GM13976 (cell line): ENCODE measurements at regions not wholly inside any gene's neighbourhood (a gene's known extent, or its start where the extent isn't known, plus 50 kb on each side); places are given as distances from the start of the nearest gene placed in this dataset.
"Not testable (repeated sequence)": the region's sequence is repeated elsewhere in the genome, so short reads cannot be mapped to it uniquely, and the experiment has no call there.

Experiments used
- DNase-seq: peaks from one replicate; pipeline ENCODE4 v3.0.0; 2012; ENCODE audit warnings: low spot score
- CTCF ChIP-seq: IDR thresholded peaks from 2 replicates; pipeline ENCODE4 v1.5.1; 2012; ENCODE audit warnings: borderline replicate concordance, mild to moderate bottlenecking; ENCODE audit not compliant: insufficient read depth; ENCODE audit errors: extremely low read depth, missing control alignments, control extremely low read depth
- in situ Hi-C: fragments of 300-500 bp; cut with MboI; formaldehyde crosslinking; loops from one replicate; pipeline ENCODE4 v1.12.0; 2022; ENCODE audit warnings: low sequenced_read_pairs, mixed read lengths, inconsistent platforms; ENCODE audit not compliant: unreplicated experiment

- no peak for DNase-seq
- in situ Hi-C loops, result no loop called here
- TF ChIP-seq CTCF, result no peak
Observed at GRCh38 chr5:89181546-89181945, 298.6 kb upstream of the MEF2C start.

DNA sequence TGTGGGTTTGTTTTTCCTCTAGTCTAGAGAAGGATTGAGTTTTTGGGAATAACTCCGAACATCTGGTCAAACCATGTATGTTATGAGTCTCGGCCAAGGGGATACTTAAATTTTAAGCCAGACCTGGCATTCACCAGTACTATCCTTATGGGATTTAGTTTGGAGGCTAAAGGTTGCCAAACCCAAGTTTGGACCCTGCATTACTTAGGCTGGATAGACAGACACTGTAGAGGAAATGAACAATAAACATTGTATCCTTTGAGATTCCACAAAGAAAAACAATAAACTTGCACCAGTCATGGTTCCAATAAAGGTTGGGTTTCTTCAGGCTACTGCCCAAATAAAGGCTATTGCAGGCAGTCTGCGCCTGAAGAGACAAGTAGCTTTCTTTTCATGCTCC, 296.7 kb upstream of the MEF2C start:
- in situ Hi-C loops, result no loop called here
- DNase-seq, result no peak
- TF ChIP-seq CTCF, result no peak

GRCh38 chr5:89178541-89178940, 295.6 kb upstream of the MEF2C start:
- no peak for DNase-seq
- TF ChIP-seq CTCF, result no peak

GRCh38 chr5:89173528-89173927, 290.5 kb upstream of the MEF2C start:
- in situ Hi-C loops, result no loop called here
- no peak for TF ChIP-seq CTCF

More at GRCh38 chr5:89178541-89178940, 295.6 kb upstream of the MEF2C start:
- in situ Hi-C loops, result no loop called here

DNA sequence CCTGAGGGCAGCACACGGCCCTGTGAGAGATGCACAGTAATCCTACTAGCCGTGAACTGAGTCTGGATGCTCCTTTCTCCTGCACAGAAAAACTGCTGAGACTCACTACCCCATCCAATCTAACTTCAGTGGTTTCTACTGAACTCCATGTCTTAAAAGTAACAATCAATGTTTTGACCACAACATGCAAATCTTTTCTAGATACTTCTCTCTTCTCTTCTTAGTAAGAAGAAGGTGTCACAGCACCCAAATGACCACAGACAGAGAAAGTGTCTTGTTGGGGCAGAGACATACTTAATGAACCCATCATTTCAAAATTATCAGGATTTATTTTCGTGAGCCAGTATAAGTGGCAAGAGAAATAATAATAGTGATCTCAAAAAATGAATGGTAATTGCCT, 285.8 kb upstream of the MEF2C start:
- TF ChIP-seq CTCF, result no peak
- DNase-seq, result peak; percentile 20
- in situ Hi-C loops, result no loop called here

More at GRCh38 chr5:89173528-89173927, 290.5 kb upstream of the MEF2C start:
- no peak for DNase-seq

DNA sequence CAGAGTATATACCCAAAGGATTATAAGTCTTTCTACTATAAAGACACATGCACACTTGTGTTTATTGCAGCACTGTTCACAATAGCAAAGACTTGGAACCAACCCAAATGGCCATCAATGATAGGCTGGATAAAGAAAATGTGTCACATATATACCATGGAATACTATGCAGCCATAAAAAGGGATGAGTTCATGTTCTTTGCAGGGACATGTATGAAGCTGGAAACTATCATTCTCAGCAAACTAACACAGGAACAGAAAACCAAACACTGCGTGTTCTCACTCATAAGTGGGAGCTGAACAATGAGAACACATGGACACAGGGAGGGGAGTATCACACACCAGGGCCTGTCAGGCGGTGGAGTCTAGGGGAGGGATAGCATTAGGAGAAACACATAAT, 281.7 kb upstream of the MEF2C start:
- in situ Hi-C loops, result not testable (repeated sequence)

GRCh38 chr5:89156226-89156625, 273.2 kb upstream of the MEF2C start:
- in situ Hi-C loops, result no loop called here
- DNase-seq, result no peak
- TF ChIP-seq CTCF, result no peak

More for the DNA sequence above, 281.7 kb upstream of the MEF2C start:
- DNase-seq, result not testable (repeated sequence)
